Calu3 (cell line): ENCODE measurements at regions not wholly inside any gene's neighbourhood (a gene's known extent, or its start where the extent isn't known, plus 50 kb on each side); places are given as distances from the start of the nearest gene placed in this dataset.

ENCODE experiments used
- BruUV-seq: library from RNA; stranded (reverse); fragments of 400-500 nt; replicated peaks from 2 replicates; lab custom pipeline; 2021; lab: Mats Ljungman, UMichigan
- CTCF ChIA-PET: fragments of 300-600 bp; sonication (Branson Sonifier 250); formaldehyde crosslinking; loops from one replicate; lab custom pipeline; 2022; ENCODE audit warnings: antibody characterized with exemption; lab: Charles Lee
- DNase-seq: peaks from one replicate; pipeline ENCODE4 v3.0.0; 2022
- H3K27ac Mint-ChIP-seq: one replicate; pipeline ENCODE4 v1.8.0; 2022; ENCODE audit warnings: mixed read lengths; ENCODE audit not compliant: unreplicated experiment
- H3K27me3 Mint-ChIP-seq: one replicate; pipeline ENCODE4 v1.8.0; 2022; ENCODE audit warnings: mixed read lengths; ENCODE audit not compliant: unreplicated experiment
- H3K36me3 Mint-ChIP-seq: one replicate; pipeline ENCODE4 v1.8.0; 2022; ENCODE audit warnings: mild to moderate bottlenecking, moderate library complexity, mixed read lengths; ENCODE audit not compliant: insufficient read depth, unreplicated experiment
- H3K4me1 Mint-ChIP-seq: one replicate; pipeline ENCODE4 v1.8.0; 2022; ENCODE audit warnings: mild to moderate bottlenecking, low read depth, mixed read lengths; ENCODE audit not compliant: unreplicated experiment
- H3K4me3 Mint-ChIP-seq: one replicate; pipeline ENCODE4 v1.8.0; 2022; ENCODE audit warnings: mild to moderate bottlenecking, low read depth, moderate library complexity, mixed read lengths; ENCODE audit not compliant: unreplicated experiment
- H3K9me3 Mint-ChIP-seq: one replicate; pipeline ENCODE4 v1.8.0; 2022; ENCODE audit warnings: low read depth, mixed read lengths; ENCODE audit not compliant: unreplicated experiment
- intact Hi-C: fragments of 100-400 bp; cut with micrococcal nuclease; formaldehyde crosslinking; loops from one replicate; pipeline ENCODE4 v1.10.0; 2022; ENCODE audit not compliant: unreplicated experiment
- TF ChIP-seq, protein P1 (sequence below): fragments of 200-600 bp; IDR thresholded peaks from one replicate; pipeline ENCODE4 v1.8.0; 2022; ENCODE audit warnings: antibody characterized with exemption; ENCODE audit not compliant: unreplicated experiment

DNA sequence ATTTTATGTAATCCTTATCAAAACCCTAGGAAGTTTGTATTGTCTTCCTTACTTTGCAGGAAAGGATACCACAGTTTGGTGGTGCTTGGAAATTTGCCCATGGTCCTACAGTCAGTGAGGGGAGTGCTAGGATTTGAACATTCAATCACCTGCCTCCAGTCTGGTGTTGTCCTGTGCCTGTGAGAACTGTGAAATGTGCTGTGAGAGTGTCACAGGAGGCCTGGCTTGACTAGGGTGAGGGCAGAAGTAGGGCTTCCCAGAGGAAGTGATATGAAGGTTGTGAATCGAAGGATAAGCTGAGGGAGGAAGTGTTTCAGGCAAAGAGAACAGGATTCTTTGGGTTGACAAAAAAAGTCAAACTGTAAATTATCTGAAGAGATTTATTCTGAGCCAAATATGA is 424.4 kb downstream of the TMEM135 start:
- DNase-seq, result no peak
- Mint-ChIP-seq H3K27me3 (peaks cover 20% of the 10 kb centered on the region), H3K27ac (no peak overlapping the region), H3K36me3 (no peaks in the 10 kb centered on the region), H3K4me3 (no peak overlapping the region), H3K9me3 (no peaks in the 10 kb centered on the region), H3K4me1 (no peaks in the 10 kb centered on the region)
- intact Hi-C loops, result no loop called here
- BruUV-seq, result no TSS peak
- CTCF ChIA-PET, result no interaction called here
- TF ChIP-seq, protein P1, sequence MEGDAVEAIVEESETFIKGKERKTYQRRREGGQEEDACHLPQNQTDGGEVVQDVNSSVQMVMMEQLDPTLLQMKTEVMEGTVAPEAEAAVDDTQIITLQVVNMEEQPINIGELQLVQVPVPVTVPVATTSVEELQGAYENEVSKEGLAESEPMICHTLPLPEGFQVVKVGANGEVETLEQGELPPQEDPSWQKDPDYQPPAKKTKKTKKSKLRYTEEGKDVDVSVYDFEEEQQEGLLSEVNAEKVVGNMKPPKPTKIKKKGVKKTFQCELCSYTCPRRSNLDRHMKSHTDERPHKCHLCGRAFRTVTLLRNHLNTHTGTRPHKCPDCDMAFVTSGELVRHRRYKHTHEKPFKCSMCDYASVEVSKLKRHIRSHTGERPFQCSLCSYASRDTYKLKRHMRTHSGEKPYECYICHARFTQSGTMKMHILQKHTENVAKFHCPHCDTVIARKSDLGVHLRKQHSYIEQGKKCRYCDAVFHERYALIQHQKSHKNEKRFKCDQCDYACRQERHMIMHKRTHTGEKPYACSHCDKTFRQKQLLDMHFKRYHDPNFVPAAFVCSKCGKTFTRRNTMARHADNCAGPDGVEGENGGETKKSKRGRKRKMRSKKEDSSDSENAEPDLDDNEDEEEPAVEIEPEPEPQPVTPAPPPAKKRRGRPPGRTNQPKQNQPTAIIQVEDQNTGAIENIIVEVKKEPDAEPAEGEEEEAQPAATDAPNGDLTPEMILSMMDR, result no peak

DNA sequence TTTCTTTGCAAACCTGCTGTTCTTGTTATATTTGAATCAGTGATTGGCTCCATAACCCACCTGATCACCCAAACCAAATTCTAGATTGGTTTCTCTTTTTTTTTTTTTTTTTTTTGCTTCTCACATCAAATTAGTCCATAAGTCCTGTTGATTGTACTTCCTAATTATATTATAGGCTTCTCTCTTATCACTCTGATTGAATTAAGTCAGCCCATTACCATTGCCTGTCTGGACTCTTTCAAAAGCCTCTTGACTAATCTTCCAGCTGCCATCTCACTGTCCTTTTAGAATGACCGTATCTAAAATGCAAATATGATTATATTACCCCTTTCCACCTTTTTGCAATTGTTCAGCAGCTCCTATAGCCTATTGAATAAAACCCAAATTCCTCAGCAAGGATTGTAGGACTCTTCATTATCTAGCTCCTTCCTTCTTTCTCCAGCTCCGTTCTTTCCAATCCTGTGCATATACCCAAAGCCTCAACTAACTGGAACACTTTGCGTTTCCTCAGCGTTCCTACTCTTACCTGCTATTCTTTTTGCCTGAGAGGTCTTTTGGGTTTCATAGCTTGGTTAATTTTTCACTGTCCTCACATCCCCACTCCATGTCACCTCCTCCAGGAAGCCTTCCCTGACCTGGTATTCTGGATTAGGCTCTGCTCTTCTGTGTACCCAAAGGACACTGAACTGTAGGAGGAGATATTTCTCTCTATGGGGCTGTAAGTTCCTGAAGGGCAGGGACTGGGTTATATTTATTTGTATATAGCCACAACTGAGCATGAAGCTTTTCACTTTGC is 423.3 kb downstream of the TMEM135 start:
- H3K27me3 Mint-ChIP-seq, result peaks cover 18% of the 10 kb centered on the region
- H3K4me3 Mint-ChIP-seq, result no peak overlapping the region
- H3K27ac Mint-ChIP-seq, result no peak overlapping the region
- intact Hi-C loops, result no loop called here
- CTCF ChIA-PET, result no interaction called here
- no peak for DNase-seq
- TF ChIP-seq, protein P1, result no peak
- H3K4me1 Mint-ChIP-seq, result no peaks in the 10 kb centered on the region
- BruUV-seq, result no TSS peak
- no peaks in the 10 kb centered on the region for H3K36me3 Mint-ChIP-seq
- no peaks in the 10 kb centered on the region for H3K9me3 Mint-ChIP-seq

DNA sequence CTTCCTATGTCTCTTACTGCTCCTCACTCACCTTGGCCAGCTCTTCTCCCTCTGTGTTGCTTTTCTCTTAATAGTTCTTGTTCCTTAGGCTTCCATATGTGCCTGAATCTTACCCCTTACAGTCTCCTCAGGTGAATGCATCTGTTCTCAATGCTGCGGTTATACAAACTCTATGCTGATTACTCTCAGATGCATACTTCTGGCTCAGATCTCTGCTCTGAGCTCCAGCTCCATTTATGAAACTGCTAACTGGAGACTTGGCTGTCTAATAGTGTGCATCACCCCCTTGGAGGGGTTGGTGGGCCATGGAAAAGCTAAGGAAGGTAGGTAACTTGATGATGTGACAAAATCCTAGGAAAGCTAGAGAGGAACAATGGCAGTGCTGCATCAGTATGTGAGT is 422.5 kb downstream of the TMEM135 start:
- CTCF ChIA-PET, result no interaction called here
- BruUV-seq, result no TSS peak
- intact Hi-C loops, result no loop called here
- Mint-ChIP-seq H3K36me3 (no peaks in the 10 kb centered on the region), H3K27ac (no peak overlapping the region), H3K9me3 (no peaks in the 10 kb centered on the region), H3K4me1 (no peaks in the 10 kb centered on the region), H3K27me3 (peaks cover 11% of the 10 kb centered on the region), H3K4me3 (no peak overlapping the region)
- DNase-seq, result no peak
- TF ChIP-seq, protein P1, result no peak

DNA sequence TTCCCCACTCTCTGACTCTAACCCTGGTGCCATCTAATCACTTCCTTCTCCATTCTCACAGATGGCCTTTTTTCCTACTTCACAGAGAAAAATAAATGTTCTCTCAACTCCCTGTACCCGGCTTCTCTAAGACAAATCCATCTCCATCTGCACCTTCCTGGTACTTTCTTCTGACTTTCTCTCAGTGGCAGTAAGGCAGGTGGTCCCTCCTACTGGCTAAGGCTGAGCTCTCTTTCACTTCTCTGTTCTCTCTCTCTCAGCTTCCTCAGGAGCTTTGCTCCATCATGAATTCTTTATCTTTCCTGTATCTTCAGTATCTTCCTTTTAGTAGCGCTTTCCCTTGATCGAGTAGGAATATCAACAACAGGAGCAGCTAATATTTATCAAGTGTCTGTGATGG is 421.6 kb downstream of the TMEM135 start:
- TF ChIP-seq, protein P1, result no peak
- no peaks in the 10 kb centered on the region for H3K9me3 Mint-ChIP-seq
- CTCF ChIA-PET, result no interaction called here
- H3K27me3 Mint-ChIP-seq, result peaks cover 1% of the 10 kb centered on the region
- DNase-seq, result no peak
- H3K36me3 Mint-ChIP-seq, result no peaks in the 10 kb centered on the region
- intact Hi-C loops, result no loop called here
- H3K4me3 Mint-ChIP-seq, result no peak overlapping the region
- no TSS peak for BruUV-seq
- no peaks in the 10 kb centered on the region for H3K4me1 Mint-ChIP-seq
- no peak overlapping the region for H3K27ac Mint-ChIP-seq
